SK-N-SH treated with all-trans-retinoic acid at 6 μM for 48 hours (cell line): ENCODE measurements at regions not wholly inside any gene's neighbourhood (a gene's known extent, or its start where the extent isn't known, plus 50 kb on each side); places are given as distances from the start of the nearest gene placed in this dataset.

Source experiments
- PPARA ChIP-seq: fragments of 250-450 bp; sonication (Bioruptor Pico); IDR thresholded peaks from 2 replicates; pipeline ENCODE4 v1.5.0; 2020; ENCODE audit warnings: mild to moderate bottlenecking, borderline replicate concordance
- ZFP3 ChIP-seq: fragments of 250-450 bp; sonication (Bioruptor Pico); IDR thresholded peaks from 2 replicates; pipeline ENCODE4 v1.5.0; 2020; ENCODE audit warnings: mild to moderate bottlenecking, moderate library complexity
- ZFP30 ChIP-seq: fragments of 450-650 bp; formaldehyde crosslinking; IDR thresholded peaks from 2 replicates; pipeline ENCODE4 v1.5.0; 2022; ENCODE audit warnings: mild to moderate bottlenecking, moderate library complexity

GRCh38 chr4:37001688-37002436 is 242.7 kb upstream of the NWD2 start:
- TF ChIP-seq PPARA (CRISPR knock-in tag) (no peak), ZFP3 (CRISPR knock-in tag) (no peak), ZFP30 (CRISPR knock-in tag) (no peak)
